ENCODE measurements at regions not wholly inside any gene's neighbourhood (a gene's known extent, or its start where the extent isn't known, plus 50 kb on each side); places are given as distances from the start of the nearest gene placed in this dataset.

GRCh38 chr3:177811835-177812234 lies 614.6 kb upstream of the TBL1XR1 start:
- 83 to 94% (median 88%) methylated on average over 1 of the region's 1 CpG for WGBS, 3 donors
- Histone ChIP-seq H3K36me3 (ENCODE audit: control insufficient read depth in 3 of 3, insufficient read depth in 2 of 3, low read depth in 1 of 3, low read length in 3 of 3) (no peaks in the 10 kb centered on the region), H3K27me3 (ENCODE audit: control insufficient read depth in 3 of 3, insufficient read depth in 3 of 3, low read length in 3 of 3) (no peaks in the 10 kb centered on the region), H3K4me1 (ENCODE audit: control insufficient read depth in 3 of 3, insufficient read depth in 2 of 3, low read depth in 1 of 3, low read length in 2 of 3) (no peaks in the 10 kb centered on the region), H3K27ac (ENCODE audit: low read depth in 1 of 3, low read length in 2 of 3) (no peak overlapping the region), H3K9me3 (ENCODE audit: control insufficient read depth in 2 of 2, insufficient read depth in 1 of 2, low read depth in 1 of 2, low read length in 1 of 2) (no peaks in the 10 kb centered on the region), H3K4me3 (ENCODE audit: low read depth in 1 of 3, low read length in 3 of 3) (no peak overlapping the region)
- no peak for DNase-seq
- FAIRE-seq, result no peak

GRCh38 chr3:177812492-177812891 lies 615.2 kb upstream of the TBL1XR1 start:
- FAIRE-seq, result no peak
- no peaks in the 10 kb centered on the region for H3K9me3 ChIP-seq (ENCODE audit: control insufficient read depth in 2 of 2, insufficient read depth in 1 of 2, low read depth in 1 of 2, low read length in 1 of 2)
- no peaks in the 10 kb centered on the region for H3K36me3 ChIP-seq (ENCODE audit: control insufficient read depth in 3 of 3, insufficient read depth in 2 of 3, low read depth in 1 of 3, low read length in 3 of 3)
- no peak for DNase-seq
- H3K27me3 ChIP-seq (ENCODE audit: control insufficient read depth in 3 of 3, insufficient read depth in 3 of 3, low read length in 3 of 3), result no peaks in the 10 kb centered on the region
- H3K4me1 ChIP-seq (ENCODE audit: control insufficient read depth in 3 of 3, insufficient read depth in 2 of 3, low read depth in 1 of 3, low read length in 2 of 3), result no peaks in the 10 kb centered on the region
- no peak overlapping the region for H3K4me3 ChIP-seq (ENCODE audit: low read depth in 1 of 3, low read length in 3 of 3)
- 86 to 91% (median 90%) methylated on average over 5 of the region's 5 CpGs for WGBS, 3 donors
- H3K27ac ChIP-seq (ENCODE audit: low read depth in 1 of 3, low read length in 2 of 3), result no peak overlapping the region

GRCh38 chr3:177813322-177813721 lies 616.0 kb upstream of the TBL1XR1 start:
- Histone ChIP-seq H3K36me3 (ENCODE audit: control insufficient read depth in 3 of 3, insufficient read depth in 2 of 3, low read depth in 1 of 3, low read length in 3 of 3) (no peaks in the 10 kb centered on the region), H3K4me3 (ENCODE audit: low read depth in 1 of 3, low read length in 3 of 3) (no peak overlapping the region), H3K9me3 (ENCODE audit: control insufficient read depth in 2 of 2, insufficient read depth in 1 of 2, low read depth in 1 of 2, low read length in 1 of 2) (no peaks in the 10 kb centered on the region), H3K27ac (ENCODE audit: low read depth in 1 of 3, low read length in 2 of 3) (no peak overlapping the region), H3K27me3 (ENCODE audit: control insufficient read depth in 3 of 3, insufficient read depth in 3 of 3, low read length in 3 of 3) (no peaks in the 10 kb centered on the region), H3K4me1 (ENCODE audit: control insufficient read depth in 3 of 3, insufficient read depth in 2 of 3, low read depth in 1 of 3, low read length in 2 of 3) (no peaks in the 10 kb centered on the region)
- DNase-seq, result no peak
- no peak for FAIRE-seq
- WGBS, 3 donors, result 35 to 70% (median 45%) methylated on average over 3 of the region's 3 CpGs

GRCh38 chr3:177816667-177817208 lies 619.5 kb upstream of the TBL1XR1 start:
- DNase-seq (no peak), FAIRE-seq (no peak)
- 61 to 68% (median 65%) methylated on average over 6 of the region's 6 CpGs for WGBS, 3 donors
- H3K4me1 ChIP-seq (ENCODE audit: control insufficient read depth in 3 of 3, insufficient read depth in 2 of 3, low read depth in 1 of 3, low read length in 2 of 3), result no peaks in the 10 kb centered on the region
- H3K36me3 ChIP-seq (ENCODE audit: control insufficient read depth in 3 of 3, insufficient read depth in 2 of 3, low read depth in 1 of 3, low read length in 3 of 3), result no peaks in the 10 kb centered on the region
- no peak overlapping the region for H3K4me3 ChIP-seq (ENCODE audit: low read depth in 1 of 3, low read length in 3 of 3)
- H3K27ac ChIP-seq (ENCODE audit: low read depth in 1 of 3, low read length in 2 of 3), result no peak overlapping the region
- no peaks in the 10 kb centered on the region for H3K9me3 ChIP-seq (ENCODE audit: control insufficient read depth in 2 of 2, insufficient read depth in 1 of 2, low read depth in 1 of 2, low read length in 1 of 2)
- no peaks in the 10 kb centered on the region for H3K27me3 ChIP-seq (ENCODE audit: control insufficient read depth in 3 of 3, insufficient read depth in 3 of 3, low read length in 3 of 3)

- no peaks in the 10 kb centered on the region for H3K27me3 ChIP-seq (ENCODE audit: control insufficient read depth in 3 of 3, insufficient read depth in 3 of 3, low read length in 3 of 3)
- no peaks in the 10 kb centered on the region for H3K9me3 ChIP-seq (ENCODE audit: control insufficient read depth in 2 of 2, insufficient read depth in 1 of 2, low read depth in 1 of 2, low read length in 1 of 2)
- H3K4me1 ChIP-seq (ENCODE audit: control insufficient read depth in 3 of 3, insufficient read depth in 2 of 3, low read depth in 1 of 3, low read length in 2 of 3), result no peaks in the 10 kb centered on the region
- no peak for DNase-seq
- H3K36me3 ChIP-seq (ENCODE audit: control insufficient read depth in 3 of 3, insufficient read depth in 2 of 3, low read depth in 1 of 3, low read length in 3 of 3), result no peaks in the 10 kb centered on the region
- H3K27ac ChIP-seq (ENCODE audit: low read depth in 1 of 3, low read length in 2 of 3), result no peak overlapping the region
- no peak for FAIRE-seq
- 32 to 60% (median 33%) methylated on average over 2 of the region's 2 CpGs for WGBS, 3 donors
- no peak overlapping the region for H3K4me3 ChIP-seq (ENCODE audit: low read depth in 1 of 3, low read length in 3 of 3)
Measured at GRCh38 chr3:177817751-177818150, 620.5 kb upstream of the TBL1XR1 start.

GRCh38 chr3:177818712-177819240 lies 621.5 kb upstream of the TBL1XR1 start:
- no peak overlapping the region for H3K27ac ChIP-seq (ENCODE audit: low read depth in 1 of 3, low read length in 2 of 3)

GRCh38 chr3:177820683-177821316 lies 623.5 kb upstream of the TBL1XR1 start:
- Histone ChIP-seq H3K27me3 (ENCODE audit: control insufficient read depth in 3 of 3, insufficient read depth in 3 of 3, low read length in 3 of 3) (no peaks in the 10 kb centered on the region), H3K4me3 (ENCODE audit: low read depth in 1 of 3, low read length in 3 of 3) (no peak overlapping the region), H3K4me1 (ENCODE audit: control insufficient read depth in 3 of 3, insufficient read depth in 2 of 3, low read depth in 1 of 3, low read length in 2 of 3) (peaks cover 5 to 11% (median 10%) of the 10 kb centered on the region in 3 donors), H3K36me3 (ENCODE audit: control insufficient read depth in 3 of 3, insufficient read depth in 2 of 3, low read depth in 1 of 3, low read length in 3 of 3) (no peaks in the 10 kb centered on the region), H3K27ac (ENCODE audit: low read depth in 1 of 3, low read length in 2 of 3) (no peak overlapping the region), H3K9me3 (ENCODE audit: control insufficient read depth in 2 of 2, insufficient read depth in 1 of 2, low read depth in 1 of 2, low read length in 1 of 2) (no peaks in the 10 kb centered on the region)
- no peak for FAIRE-seq
- DNase-seq, result no peak
- 59 to 86% (median 65%) methylated on average over 2 of the region's 2 CpGs for WGBS, 3 donors

More at GRCh38 chr3:177818712-177819240, 621.5 kb upstream of the TBL1XR1 start:
- FAIRE-seq (no peak), DNase-seq (no peak)
- 88 to 98% (median 90%) methylated on average over 2 of the region's 2 CpGs for whole genome bisulfite sequencing, 3 donors
- no peaks in the 10 kb centered on the region for H3K36me3 ChIP-seq (ENCODE audit: control insufficient read depth in 3 of 3, insufficient read depth in 2 of 3, low read depth in 1 of 3, low read length in 3 of 3)
- no peaks in the 10 kb centered on the region for H3K27me3 ChIP-seq (ENCODE audit: control insufficient read depth in 3 of 3, insufficient read depth in 3 of 3, low read length in 3 of 3)
- peaks cover 2 to 3% (median 2%) of the 10 kb centered on the region in 3 donors for H3K4me1 ChIP-seq (ENCODE audit: control insufficient read depth in 3 of 3, insufficient read depth in 2 of 3, low read depth in 1 of 3, low read length in 2 of 3)
- H3K9me3 ChIP-seq (ENCODE audit: control insufficient read depth in 2 of 2, insufficient read depth in 1 of 2, low read depth in 1 of 2, low read length in 1 of 2), result no peaks in the 10 kb centered on the region
- H3K4me3 ChIP-seq (ENCODE audit: low read depth in 1 of 3, low read length in 3 of 3), result no peak overlapping the region

- H3K9me3 ChIP-seq (ENCODE audit: control insufficient read depth in 2 of 2, insufficient read depth in 1 of 2, low read depth in 1 of 2, low read length in 1 of 2), result no peaks in the 10 kb centered on the region
- WGBS, 3 donors, result 69 to 95% (median 89%) methylated on average over 2 of the region's 2 CpGs
- no peaks in the 10 kb centered on the region for H3K36me3 ChIP-seq (ENCODE audit: control insufficient read depth in 3 of 3, insufficient read depth in 2 of 3, low read depth in 1 of 3, low read length in 3 of 3)
- FAIRE-seq (no peak), DNase-seq (no peak)
- H3K27me3 ChIP-seq (ENCODE audit: control insufficient read depth in 3 of 3, insufficient read depth in 3 of 3, low read length in 3 of 3), result no peaks in the 10 kb centered on the region
- H3K27ac ChIP-seq (ENCODE audit: low read depth in 1 of 3, low read length in 2 of 3), result no peak overlapping the region
- H3K4me1 ChIP-seq (ENCODE audit: control insufficient read depth in 3 of 3, insufficient read depth in 2 of 3, low read depth in 1 of 3, low read length in 2 of 3), result peaks cover 5 to 17% (median 10%) of the 10 kb centered on the region in 3 donors
- H3K4me3 ChIP-seq (ENCODE audit: low read depth in 1 of 3, low read length in 3 of 3), result no peak overlapping the region
Measured at GRCh38 chr3:177822681-177823096, 625.4 kb upstream of the TBL1XR1 start.

Data from small intestine (tissue), 7 donors.